C4-2B (cell line): ENCODE measurements at regions not wholly inside any gene's neighbourhood (a gene's known extent, or its start where the extent isn't known, plus 50 kb on each side); places are given as distances from the start of the nearest gene placed in this dataset.
"Not testable (repeated sequence)": the region's sequence is repeated elsewhere in the genome, so short reads cannot be mapped to it uniquely, and the experiment has no call there.

Experiments used
- CTCF ChIP-seq: fragments of 450-650 bp; conservative IDR thresholded peaks from 2 replicates; pipeline ENCODE4 v1.5.1; 2017; ENCODE audit warnings: mild to moderate bottlenecking
- ZFX ChIP-seq: fragments of 450-650 bp; IDR thresholded peaks from 2 replicates; pipeline ENCODE4 v1.6.1; 2017

GRCh38 chrX:75961321-75961720 is 176.3 kb upstream of the MAGEE2 start:
- TF ChIP-seq CTCF, ZFX: not testable (repeated sequence)
